Vagina (tissue), 2 donors: ENCODE measurements at regions not wholly inside any gene's neighbourhood (a gene's known extent, or its start where the extent isn't known, plus 50 kb on each side); places are given as distances from the start of the nearest gene placed in this dataset.

Experiments
- DNase-seq, 2 donors: peaks; one replicate each; pipeline ENCODE4 v3.0.0-alpha.2; 2017; ENCODE audit errors: extremely low spot score in 2 of 2
- H3K27ac ChIP-seq: fragments of 200-600 bp; sonication (generic); one replicate; pipeline ENCODE4 v1.5.1; 2019
- H3K27me3 ChIP-seq: fragments of 200-600 bp; sonication (generic); one replicate; pipeline ENCODE4 v1.5.1; 2019
- H3K36me3 ChIP-seq, 2 donors: fragments of 200-600 bp; sonication (generic); one replicate each; pipeline ENCODE4 v1.5.1; 2017 to 2019
- H3K4me1 ChIP-seq: fragments of 200-600 bp; sonication (generic); one replicate; pipeline ENCODE4 v1.5.1; 2019
- H3K4me3 ChIP-seq, 2 donors: fragments of 200-600 bp; sonication (generic); 1 replicate in 1 of 2; 2 replicates in 1 of 2; pipeline ENCODE4 v1.5.1; 2016 to 2019
- H3K9me3 ChIP-seq: fragments of 200-600 bp; sonication (generic); one replicate; pipeline ENCODE4 v1.5.1; 2019
- CTCF ChIP-seq, 3 experiments: fragments of 450-650 bp in 2 of 3; fragments of 200-600 bp in 1 of 3; sonication (generic) in 1 of 3; IDR thresholded peaks; one replicate each; pipeline ENCODE4 v1.5.1; 2017 to 2019; ENCODE audit warnings: antibody characterized with exemption in 3 of 3, mild to moderate bottlenecking in 2 of 3, moderate library complexity in 2 of 3
- POLR2A ChIP-seq, 2 donors: fragments of 450-650 bp; IDR thresholded peaks; one replicate each; pipeline ENCODE4 v1.6.1; 2017; ENCODE audit warnings: antibody characterized with exemption in 2 of 2, mild to moderate bottlenecking in 2 of 2, moderate library complexity in 2 of 2
- POLR2AphosphoS5 ChIP-seq, 2 donors: sonication (generic); formaldehyde crosslinking; IDR thresholded peaks; one replicate each; pipeline ENCODE4 v1.9.0; 2017; ENCODE audit warnings: antibody characterized with exemption in 2 of 2, mild to moderate bottlenecking in 2 of 2, low read depth in 1 of 2; ENCODE audit not compliant: insufficient read depth in 1 of 2
- intact Hi-C: fragments of 100-400 bp; cut with DNase I; formaldehyde crosslinking; loops from one replicate; pipeline ENCODE4 v1.15.1; 2023

GRCh38 chr12:21713133-21713532 is 55.5 kb upstream of the LDHB start:
- intact Hi-C loops, result no loop called here
- H3K4me3 ChIP-seq, result no peak overlapping the region
- H3K9me3 ChIP-seq, result no peaks in the 10 kb centered on the region
- no peaks in the 10 kb centered on the region for H3K27me3 ChIP-seq
- no peak overlapping the region for H3K27ac ChIP-seq
- H3K36me3 ChIP-seq, result no peaks in the 10 kb centered on the region
- H3K4me1 ChIP-seq, result peaks cover 10% of the 10 kb centered on the region
- no peak for DNase-seq
- TF ChIP-seq POLR2A (IDR thresholded peaks at IDR 0.05) (no peak), CTCF (IDR thresholded peaks at IDR 0.05) (no peak), POLR2AphosphoS5 (IDR thresholded peaks at IDR 0.05; ENCODE audit: insufficient read depth in 1 of 2, low read depth in 1 of 2) (no peak)

- TF ChIP-seq POLR2AphosphoS5 (IDR thresholded peaks at IDR 0.05; ENCODE audit: insufficient read depth in 1 of 2, low read depth in 1 of 2) (peak in 1 of 2 donors; percentile 27), POLR2A (IDR thresholded peaks at IDR 0.05) (no peak), CTCF (IDR thresholded peaks at IDR 0.05) (no peak)
- intact Hi-C loops, result no loop called here
- Histone ChIP-seq H3K27ac (no peak overlapping the region), H3K4me3 (no peak overlapping the region), H3K27me3 (no peaks in the 10 kb centered on the region), H3K36me3 (no peaks in the 10 kb centered on the region), H3K4me1 (peaks cover 10% of the 10 kb centered on the region), H3K9me3 (no peaks in the 10 kb centered on the region)
- DNase-seq, result no peak
Measured at GRCh38 chr12:21710958-21711775, 53.5 kb upstream of the LDHB start.
